ENCODE measurements at regions not wholly inside any gene's neighbourhood (a gene's known extent, or its start where the extent isn't known, plus 50 kb on each side); places are given as distances from the start of the nearest gene placed in this dataset.

DNA sequence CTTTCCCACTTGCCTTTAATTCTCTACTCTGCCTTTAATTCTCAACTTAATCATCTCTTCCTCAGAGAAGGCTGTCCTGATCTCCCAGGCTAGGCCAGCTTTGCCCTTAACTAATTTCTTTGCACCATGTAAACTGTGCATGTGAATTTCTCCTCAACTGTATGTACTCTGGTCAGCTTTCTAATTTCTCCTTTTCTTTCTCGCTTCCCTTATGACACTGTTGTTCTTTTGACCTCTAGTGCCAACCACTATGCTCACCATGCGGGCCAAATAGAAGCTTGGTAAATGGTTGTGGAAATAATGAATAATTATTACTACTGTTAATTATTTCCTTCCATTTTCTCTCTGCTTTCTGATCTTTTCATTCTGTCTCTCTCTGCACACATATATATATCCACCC is 269.0 kb upstream of the CRBN start (continued):
- TF ChIP-seq, protein P1, sequence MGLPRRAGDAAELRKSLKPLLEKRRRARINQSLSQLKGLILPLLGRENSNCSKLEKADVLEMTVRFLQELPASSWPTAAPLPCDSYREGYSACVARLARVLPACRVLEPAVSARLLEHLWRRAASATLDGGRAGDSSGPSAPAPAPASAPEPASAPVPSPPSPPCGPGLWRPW (IDR thresholded peaks at IDR 0.05), result no peak

DNA sequence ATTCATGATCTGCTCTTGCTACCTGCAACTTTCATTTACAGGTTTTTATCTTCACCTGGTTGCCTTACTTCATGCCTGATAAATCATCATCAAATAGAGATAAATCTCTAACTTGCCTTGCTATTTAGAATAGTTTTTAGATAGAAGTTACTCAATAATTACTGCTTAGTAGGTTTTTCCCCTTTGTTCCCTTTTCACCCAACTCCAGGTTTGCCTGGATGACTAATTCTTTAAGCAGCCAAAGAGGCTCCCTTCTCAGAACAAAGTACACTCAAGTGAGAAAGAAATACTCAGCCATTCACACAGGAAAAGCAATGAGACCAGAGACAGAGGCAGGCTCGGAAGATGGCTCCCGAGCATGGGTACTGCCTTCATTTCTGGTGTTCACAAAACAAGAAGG is 268.1 kb upstream of the CRBN start:
- Histone ChIP-seq H3K4me2 (no peak overlapping the region), H3K9me3 (no peaks in the 10 kb centered on the region), H3K27ac (no peak overlapping the region), H3K4me1 (no peaks in the 10 kb centered on the region), H3K4me3 (no peak overlapping the region)
- 2% methylated on average over 2 of the region's 2 CpGs for WGBS (ENCODE audit: missing lambda C conversion rate)
- DNase-seq (ENCODE audit: low read depth in 1 of 2, low spot score in 1 of 2) (no peak), ATAC-seq (no peak), FAIRE-seq (no peak)
- TF ChIP-seq ZSCAN20 (CRISPR knock-in tag; IDR thresholded peaks at IDR 0.05) (no peak), ZFP36 (IDR thresholded peaks at IDR 0.05; ENCODE audit: borderline replicate concordance, partially characterized antibody) (no peak), SREBF2 (IDR thresholded peaks at IDR 0.05) (no peak), ESRRA (IDR thresholded peaks at IDR 0.05; ENCODE audit: borderline replicate concordance, low read length) (no peak), CHD2 (IDR thresholded peaks at IDR 0.05; ENCODE audit: low read length, partially characterized antibody) (no peak), RARB (CRISPR knock-in tag; IDR thresholded peaks at IDR 0.05) (no peak), CBX8 (IDR thresholded peaks at IDR 0.05) (no peak), GATA3 (IDR thresholded peaks at IDR 0.05; ENCODE audit: borderline replicate concordance) (no peak), JUN (IDR thresholded peaks at IDR 0.05) (no peak), EP300 (IDR thresholded peaks at IDR 0.05) (no peak), SMC3 (IDR thresholded peaks at IDR 0.05) (no peak), FOSL2 (IDR thresholded peaks at IDR 0.05) (no peak), FOSL2 (CRISPR knock-in tag; IDR thresholded peaks at IDR 0.05) (no peak), MAZ (IDR thresholded peaks at IDR 0.05; ENCODE audit: borderline replicate concordance, low read depth, low read length) (no peak), ZNF302 (CRISPR knock-in tag; IDR thresholded peaks at IDR 0.05) (no peak), BHLHE40 (IDR thresholded peaks at IDR 0.05; ENCODE audit: low read depth, low read length) (no peak), HOXA7 (CRISPR knock-in tag; IDR thresholded peaks at IDR 0.05) (no peak)
- TF ChIP-seq, protein P2, sequence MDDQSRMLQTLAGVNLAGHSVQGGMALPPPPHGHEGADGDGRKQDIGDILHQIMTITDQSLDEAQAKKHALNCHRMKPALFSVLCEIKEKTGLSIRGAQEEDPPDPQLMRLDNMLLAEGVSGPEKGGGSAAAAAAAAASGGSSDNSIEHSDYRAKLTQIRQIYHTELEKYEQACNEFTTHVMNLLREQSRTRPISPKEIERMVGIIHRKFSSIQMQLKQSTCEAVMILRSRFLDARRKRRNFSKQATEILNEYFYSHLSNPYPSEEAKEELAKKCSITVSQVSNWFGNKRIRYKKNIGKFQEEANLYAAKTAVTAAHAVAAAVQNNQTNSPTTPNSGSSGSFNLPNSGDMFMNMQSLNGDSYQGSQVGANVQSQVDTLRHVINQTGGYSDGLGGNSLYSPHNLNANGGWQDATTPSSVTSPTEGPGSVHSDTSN (IDR thresholded peaks at IDR 0.05), result no peak
- TF ChIP-seq, protein P3, sequence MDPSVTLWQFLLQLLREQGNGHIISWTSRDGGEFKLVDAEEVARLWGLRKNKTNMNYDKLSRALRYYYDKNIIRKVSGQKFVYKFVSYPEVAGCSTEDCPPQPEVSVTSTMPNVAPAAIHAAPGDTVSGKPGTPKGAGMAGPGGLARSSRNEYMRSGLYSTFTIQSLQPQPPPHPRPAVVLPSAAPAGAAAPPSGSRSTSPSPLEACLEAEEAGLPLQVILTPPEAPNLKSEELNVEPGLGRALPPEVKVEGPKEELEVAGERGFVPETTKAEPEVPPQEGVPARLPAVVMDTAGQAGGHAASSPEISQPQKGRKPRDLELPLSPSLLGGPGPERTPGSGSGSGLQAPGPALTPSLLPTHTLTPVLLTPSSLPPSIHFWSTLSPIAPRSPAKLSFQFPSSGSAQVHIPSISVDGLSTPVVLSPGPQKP (IDR thresholded peaks at IDR 0.05; ENCODE audit: low read depth, low read length), result no peak
- TF ChIP-seq, protein P4, sequence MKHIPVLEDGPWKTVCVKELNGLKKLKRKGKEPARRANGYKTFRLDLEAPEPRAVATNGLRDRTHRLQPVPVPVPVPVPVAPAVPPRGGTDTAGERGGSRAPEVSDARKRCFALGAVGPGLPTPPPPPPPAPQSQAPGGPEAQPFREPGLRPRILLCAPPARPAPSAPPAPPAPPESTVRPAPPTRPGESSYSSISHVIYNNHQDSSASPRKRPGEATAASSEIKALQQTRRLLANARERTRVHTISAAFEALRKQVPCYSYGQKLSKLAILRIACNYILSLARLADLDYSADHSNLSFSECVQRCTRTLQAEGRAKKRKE (CRISPR knock-in tag; IDR thresholded peaks at IDR 0.05; ENCODE audit: low read depth), result no peak
- TF ChIP-seq, protein P5, sequence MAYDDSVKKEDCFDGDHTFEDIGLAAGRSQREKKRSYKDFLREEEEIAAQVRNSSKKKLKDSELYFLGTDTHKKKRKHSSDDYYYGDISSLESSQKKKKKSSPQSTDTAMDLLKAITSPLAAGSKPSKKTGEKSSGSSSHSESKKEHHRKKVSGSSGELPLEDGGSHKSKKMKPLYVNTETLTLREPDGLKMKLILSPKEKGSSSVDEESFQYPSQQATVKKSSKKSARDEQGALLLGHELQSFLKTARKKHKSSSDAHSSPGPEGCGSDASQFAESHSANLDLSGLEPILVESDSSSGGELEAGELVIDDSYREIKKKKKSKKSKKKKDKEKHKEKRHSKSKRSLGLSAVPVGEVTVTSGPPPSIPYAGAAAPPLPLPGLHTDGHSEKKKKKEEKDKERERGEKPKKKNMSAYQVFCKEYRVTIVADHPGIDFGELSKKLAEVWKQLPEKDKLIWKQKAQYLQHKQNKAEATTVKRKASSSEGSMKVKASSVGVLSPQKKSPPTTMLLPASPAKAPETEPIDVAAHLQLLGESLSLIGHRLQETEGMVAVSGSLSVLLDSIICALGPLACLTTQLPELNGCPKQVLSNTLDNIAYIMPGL (CRISPR knock-in tag; IDR thresholded peaks at IDR 0.05; ENCODE audit: borderline replicate concordance), result no peak
- ChIA-PET POLR2A (no interaction called here), CTCF (no interaction called here)

DNA sequence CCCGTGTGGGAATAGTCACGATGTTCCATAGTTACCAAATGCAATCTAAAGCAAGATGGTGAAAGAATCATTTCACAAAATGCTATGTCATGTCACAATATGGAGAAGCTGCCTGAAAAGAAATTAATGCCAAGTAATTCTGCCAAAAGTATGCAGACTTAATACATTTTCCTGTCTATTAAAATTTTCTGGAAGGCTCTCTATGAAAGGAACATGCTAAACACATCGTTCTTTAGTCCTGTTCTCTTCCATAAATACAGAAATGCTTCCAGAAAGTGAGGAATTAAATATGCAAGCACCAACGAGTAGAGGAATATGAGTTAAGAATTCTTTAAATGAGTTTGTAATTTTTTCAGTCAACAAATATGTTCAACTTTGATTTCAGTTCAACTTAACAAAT is 266.8 kb upstream of the CRBN start:
- Histone ChIP-seq H3K4me1 (no peaks in the 10 kb centered on the region), H3K4me3 (no peak overlapping the region), H3K9me3 (no peaks in the 10 kb centered on the region), H3K27ac (no peak overlapping the region), H3K4me2 (no peak overlapping the region)
- CTCF ChIA-PET, result interaction anchor here (0.6 to 0.7 kb wide), 2 partner anchors 15 to 246 kb away, joined by 3 to 4 read pairs; no protein-coding TSS in a partner anchor
- POLR2A ChIA-PET, result no interaction called here
- TF ChIP-seq TP53 (CRISPR knock-in tag; IDR thresholded peaks at IDR 0.05), result no peak
- no peak for TF ChIP-seq CEBPB (IDR thresholded peaks at IDR 0.05)
- ATAC-seq (no peak), DNase-seq (ENCODE audit: low read depth in 1 of 2, low spot score in 1 of 2) (no peak), FAIRE-seq (no peak)
- 0% methylated on average over 4 of the region's 4 CpGs for WGBS (ENCODE audit: missing lambda C conversion rate)

Measured in A549 (cell line).